ENCODE measurements at regions not wholly inside any gene's neighbourhood (a gene's known extent, or its start where the extent isn't known, plus 50 kb on each side); places are given as distances from the start of the nearest gene placed in this dataset.
A peak's percentile ranks its signal among the peaks of the same experiment; 100 is the strongest.

- ChIA-PET CTCF (interaction anchor here (0.6 to 1.1 kb wide), 4 partner anchors 13 to 414 kb away, joined by 3 read pairs; no protein-coding TSS in a partner anchor), POLR2A (ENCODE audit: low non-redundant PET) (no interaction called here)
- TF ChIP-seq CTCF (conservative IDR thresholded peaks at IDR 0.05; ENCODE audit: low read depth) = no peak
- H3K27ac ChIP-seq = peak overlapping the region; percentile 73
- DNase-seq (ENCODE audit: low spot score) = peak; percentile 91
Observed at GRCh38 chr3:134427400-134428111, 53.3 kb upstream of the AMOTL2 start.

- ChIA-PET CTCF (interaction anchor here (0.8 to 1.1 kb wide), 2 partner anchors 13 to 47 kb away, joined by 3 read pairs; no protein-coding TSS in a partner anchor), POLR2A (ENCODE audit: low non-redundant PET) (no interaction called here)
- no peak for DNase-seq (ENCODE audit: low spot score)
- peak overlapping the region; percentile 73 for H3K27ac ChIP-seq
- no peak for TF ChIP-seq CTCF (conservative IDR thresholded peaks at IDR 0.05; ENCODE audit: low read depth)
Observed at GRCh38 chr3:134426660-134427181, 52.5 kb upstream of the AMOTL2 start.

- no peak for DNase-seq (ENCODE audit: low spot score)
- POLR2A ChIA-PET (ENCODE audit: low non-redundant PET) = no interaction called here
Observed at GRCh38 chr3:134425943-134426342, 51.7 kb upstream of the AMOTL2 start.

More at GRCh38 chr3:134425943-134426342, 51.7 kb upstream of the AMOTL2 start:
- CTCF ChIA-PET = interaction anchor here (0.7 kb wide), 1 partner anchor 45 kb away, joined by 3 read pairs; no protein-coding TSS in a partner anchor
- no peak for TF ChIP-seq CTCF (conservative IDR thresholded peaks at IDR 0.05; ENCODE audit: low read depth)
- H3K27ac ChIP-seq = no peak overlapping the region

Measured in RWPE1 (cell line).